OCI-LY1 (cell line): ENCODE measurements at regions not wholly inside any gene's neighbourhood (a gene's known extent, or its start where the extent isn't known, plus 50 kb on each side); places are given as distances from the start of the nearest gene placed in this dataset.

Source experiments
- H2AFZ ChIP-seq: fragments of 200-600 bp; sonication (generic), shearing (Covaris generic); 2 replicates; pipeline ENCODE4 v1.6.0; 2014; ENCODE audit warnings: antibody characterized with exemption, mild to moderate bottlenecking, low read length
- H3F3A ChIP-seq: fragments of 200-600 bp; sonication (generic), shearing (Covaris generic); 2 replicates; pipeline ENCODE4 v1.6.0; 2014; ENCODE audit warnings: mild to moderate bottlenecking, antibody characterized with exemption, low read length, moderate library complexity; ENCODE audit not compliant: insufficient read depth
- H3K27ac ChIP-seq: fragments of 200-600 bp; sonication (generic); 2 replicates; pipeline ENCODE4 v1.5.1; 2014; ENCODE audit warnings: low read length, mixed run types, mild to moderate bottlenecking, low read depth; ENCODE audit not compliant: poor library complexity, severe bottlenecking
- H3K27me3 ChIP-seq: fragments of 200-600 bp; sonication (generic); 2 replicates; pipeline ENCODE4 v1.6.0; 2014; ENCODE audit warnings: antibody characterized with exemption, mild to moderate bottlenecking, low read length, moderate library complexity; ENCODE audit not compliant: insufficient read depth
- H3K36me3 ChIP-seq: fragments of 200-600 bp; sonication (generic); 2 replicates; pipeline ENCODE4 v1.6.1; 2014; ENCODE audit warnings: mild to moderate bottlenecking, antibody characterized with exemption, low read length, moderate library complexity, mixed read lengths; ENCODE audit not compliant: insufficient read depth
- H3K4me1 ChIP-seq: fragments of 200-600 bp; sonication (generic); 2 replicates; pipeline ENCODE4 v1.5.1; 2014; ENCODE audit warnings: mild to moderate bottlenecking, low read length, moderate library complexity; ENCODE audit not compliant: insufficient read depth, severe bottlenecking
- H3K4me2 ChIP-seq: fragments of 200-600 bp; sonication (generic), shearing (Covaris generic); 2 replicates; pipeline ENCODE4 v1.6.1; 2014; ENCODE audit warnings: low read length
- H3K4me3 ChIP-seq: fragments of 200-600 bp; sonication (generic); 2 replicates; pipeline ENCODE4 v1.5.1; 2014; ENCODE audit warnings: low read length, low read depth, mild to moderate bottlenecking, mixed read lengths; ENCODE audit not compliant: poor library complexity, severe bottlenecking
- H3K79me2 ChIP-seq: fragments of 200-600 bp; shearing (Covaris generic); 2 replicates; pipeline ENCODE4 v1.6.1; 2016; ENCODE audit warnings: mixed run types, low read length, mixed read lengths; ENCODE audit not compliant: insufficient read depth
- H3K9ac ChIP-seq: fragments of 200-600 bp; sonication (generic), shearing (Covaris generic); 2 replicates; pipeline ENCODE4 v1.6.1; 2014; ENCODE audit warnings: mild to moderate bottlenecking, low read length, mixed read lengths
- H3K9me2 ChIP-seq: fragments of 200-600 bp; sonication (generic), shearing (Covaris generic); 2 replicates; pipeline ENCODE4 v1.6.1; 2014; ENCODE audit warnings: low read depth, mild to moderate bottlenecking, low read length, mixed read lengths
- H3K9me3 ChIP-seq: fragments of 200-600 bp; shearing (Covaris generic); 2 replicates; pipeline ENCODE4 v1.6.1; 2014; ENCODE audit warnings: low read length, mixed read lengths
- H4K20me1 ChIP-seq: fragments of 200-600 bp; sonication (generic), shearing (Covaris generic); 2 replicates; pipeline ENCODE4 v1.6.0; 2016; ENCODE audit warnings: mild to moderate bottlenecking, low read length; ENCODE audit not compliant: insufficient read depth
- EZH2 ChIP-seq: fragments of 200-600 bp; sonication (generic), shearing (Covaris generic); IDR thresholded peaks from 2 replicates; pipeline ENCODE4 v1.8.0; 2017; ENCODE audit warnings: borderline replicate concordance, mixed run types, mild to moderate bottlenecking, antibody characterized with exemption, low read length, moderate library complexity, mixed read lengths
- TF ChIP-seq, protein P1 (sequence below): fragments of 200-600 bp; sonication (generic), shearing (Covaris generic); IDR thresholded peaks from 2 replicates; pipeline ENCODE4 v1.5.1; 2017; ENCODE audit warnings: mild to moderate bottlenecking, antibody characterized with exemption, low read length, moderate library complexity, mixed read lengths

DNA sequence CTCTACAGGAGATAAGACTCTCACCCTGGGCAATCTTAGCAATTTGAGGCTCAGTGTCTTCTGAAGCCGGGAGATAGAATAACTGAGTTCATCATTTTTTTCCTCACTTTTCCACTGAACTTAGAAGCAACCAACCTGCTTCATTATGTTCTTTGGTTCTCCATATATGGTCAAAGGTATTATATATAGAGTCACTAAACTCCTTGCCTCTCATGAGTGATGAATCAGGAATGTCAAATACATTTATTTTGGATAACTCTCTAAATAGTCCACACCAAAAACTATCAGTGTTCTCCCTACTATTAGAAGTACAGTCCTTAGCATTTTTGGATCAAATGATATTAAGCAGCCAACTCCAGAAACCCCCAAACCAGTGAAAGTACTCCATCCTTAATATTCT lies 421.5 kb upstream of the EPHA5 start:
- H3K4me1 ChIP-seq: no peaks in the 10 kb centered on the region
- no peaks in the 10 kb centered on the region; the same call in 1 of the 2 replicates for H3K9me2 ChIP-seq
- H3K4me2 ChIP-seq: no peak overlapping the region
- H3K27me3 ChIP-seq: no peaks in the 10 kb centered on the region
- H3K9me3 ChIP-seq: no peaks in the 10 kb centered on the region
- no peaks in the 10 kb centered on the region for H3K79me2 ChIP-seq
- no peak overlapping the region for H3K4me3 ChIP-seq
- H4K20me1 ChIP-seq: no peaks in the 10 kb centered on the region
- no peak overlapping the region for H2AFZ ChIP-seq
- no peaks in the 10 kb centered on the region for H3K36me3 ChIP-seq
- H3K27ac ChIP-seq: no peak overlapping the region
- no peak overlapping the region for H3K9ac ChIP-seq
- TF ChIP-seq EZH2: no peak
- TF ChIP-seq, protein P1, sequence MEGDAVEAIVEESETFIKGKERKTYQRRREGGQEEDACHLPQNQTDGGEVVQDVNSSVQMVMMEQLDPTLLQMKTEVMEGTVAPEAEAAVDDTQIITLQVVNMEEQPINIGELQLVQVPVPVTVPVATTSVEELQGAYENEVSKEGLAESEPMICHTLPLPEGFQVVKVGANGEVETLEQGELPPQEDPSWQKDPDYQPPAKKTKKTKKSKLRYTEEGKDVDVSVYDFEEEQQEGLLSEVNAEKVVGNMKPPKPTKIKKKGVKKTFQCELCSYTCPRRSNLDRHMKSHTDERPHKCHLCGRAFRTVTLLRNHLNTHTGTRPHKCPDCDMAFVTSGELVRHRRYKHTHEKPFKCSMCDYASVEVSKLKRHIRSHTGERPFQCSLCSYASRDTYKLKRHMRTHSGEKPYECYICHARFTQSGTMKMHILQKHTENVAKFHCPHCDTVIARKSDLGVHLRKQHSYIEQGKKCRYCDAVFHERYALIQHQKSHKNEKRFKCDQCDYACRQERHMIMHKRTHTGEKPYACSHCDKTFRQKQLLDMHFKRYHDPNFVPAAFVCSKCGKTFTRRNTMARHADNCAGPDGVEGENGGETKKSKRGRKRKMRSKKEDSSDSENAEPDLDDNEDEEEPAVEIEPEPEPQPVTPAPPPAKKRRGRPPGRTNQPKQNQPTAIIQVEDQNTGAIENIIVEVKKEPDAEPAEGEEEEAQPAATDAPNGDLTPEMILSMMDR: no peak
- H3F3A ChIP-seq: no peaks in the 10 kb centered on the region

DNA sequence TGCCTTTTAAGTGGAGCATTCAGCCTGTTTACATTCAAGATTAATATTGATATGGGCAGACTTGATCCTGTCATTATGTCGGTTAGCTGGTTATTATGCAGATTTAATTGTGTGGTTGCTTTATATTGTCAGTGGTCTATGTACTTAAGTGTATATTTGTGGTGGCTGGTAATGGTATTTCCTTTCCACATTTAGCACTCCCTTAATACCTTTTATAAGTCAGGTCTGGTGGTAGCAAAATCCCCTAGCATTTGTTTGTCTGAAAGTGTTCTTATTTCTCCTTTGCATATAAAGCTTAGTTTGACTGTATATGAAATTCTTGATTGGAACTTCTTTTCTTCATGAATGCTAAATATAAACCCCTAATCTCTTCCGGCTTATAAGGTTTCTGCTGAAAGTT lies 403.7 kb upstream of the EPHA5 start:
- H3F3A ChIP-seq: no peaks in the 10 kb centered on the region
- no peaks in the 10 kb centered on the region for H3K79me2 ChIP-seq
- no peaks in the 10 kb centered on the region for H3K9me3 ChIP-seq
- no peak overlapping the region for H3K4me3 ChIP-seq
- TF ChIP-seq, protein P1: no peak
- TF ChIP-seq EZH2: no peak
- H3K9me2 ChIP-seq: no peaks in the 10 kb centered on the region
- no peak overlapping the region for H2AFZ ChIP-seq
- no peaks in the 10 kb centered on the region for H3K27me3 ChIP-seq
- H4K20me1 ChIP-seq: no peaks in the 10 kb centered on the region
- no peak overlapping the region for H3K9ac ChIP-seq
- H3K4me2 ChIP-seq: no peak overlapping the region
- H3K27ac ChIP-seq: no peak overlapping the region
- H3K36me3 ChIP-seq: no peaks in the 10 kb centered on the region
- H3K4me1 ChIP-seq: no peaks in the 10 kb centered on the region

DNA sequence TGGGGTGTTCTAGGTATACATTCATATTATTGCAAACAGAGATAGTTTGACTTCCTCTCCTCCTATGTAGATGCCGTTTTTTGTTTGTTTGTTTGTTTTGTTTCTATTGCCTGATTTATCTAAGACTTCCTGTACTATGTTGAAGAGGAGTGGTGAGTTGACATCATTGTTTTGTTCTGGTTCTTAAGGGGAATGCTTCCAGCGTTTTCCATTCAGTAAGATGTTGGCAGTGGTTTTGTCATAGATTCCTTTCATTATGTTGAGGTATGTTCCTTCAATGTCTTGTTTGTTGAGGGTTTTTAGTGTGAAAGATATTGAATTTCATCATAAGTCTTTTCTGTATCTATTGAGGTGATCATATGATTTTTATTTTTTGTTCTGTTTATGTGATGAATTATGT lies 401.6 kb upstream of the EPHA5 start:
- Histone ChIP-seq H3F3A (no peaks in the 10 kb centered on the region), H3K36me3 (no peaks in the 10 kb centered on the region), H2AFZ (no peak overlapping the region), H3K4me1 (no peaks in the 10 kb centered on the region), H4K20me1 (no peaks in the 10 kb centered on the region), H3K27ac (no peak overlapping the region), H3K9me3 (no peaks in the 10 kb centered on the region), H3K27me3 (no peaks in the 10 kb centered on the region), H3K9me2 (no peaks in the 10 kb centered on the region), H3K9ac (no peak overlapping the region), H3K79me2 (no peaks in the 10 kb centered on the region), H3K4me2 (no peak overlapping the region), H3K4me3 (no peak overlapping the region)
- TF ChIP-seq, protein P1: no peak
- TF ChIP-seq EZH2: no peak
